A673 (cell line): ENCODE measurements at regions not wholly inside any gene's neighbourhood (a gene's known extent, or its start where the extent isn't known, plus 50 kb on each side); places are given as distances from the start of the nearest gene placed in this dataset.

Experiments used
- CTCF ChIP-seq: fragments of 300-800, 200-600 bp; sonication (generic); conservative IDR thresholded peaks from 2 replicates; pipeline ENCODE4 v1.5.1; 2017; ENCODE audit warnings: low read depth, mild to moderate bottlenecking, antibody characterized with exemption, low read length, moderate library complexity, mixed read lengths
- EZH2 ChIP-seq: fragments of 200-600 bp; sonication (generic); IDR thresholded peaks from 2 replicates; pipeline ENCODE4 v1.6.1; 2017; ENCODE audit warnings: borderline replicate concordance, low read depth, mild to moderate bottlenecking, mixed read lengths, antibody characterized with exemption, low read length; ENCODE audit not compliant: poor library complexity, severe bottlenecking

GRCh38 chr4:71151054-71151453, 157.6 kb downstream of the DCK start:
- TF ChIP-seq CTCF, result no peak
- TF ChIP-seq EZH2, result no peak
